Stimulated activated CD4-positive, alpha-beta T cell treated with anti-CD3 and anti-CD28 coated beads, Interleukin-4, amount 100 ng/mL, for 24 hours (primary cell): ENCODE measurements at regions not wholly inside any gene's neighbourhood (a gene's known extent, or its start where the extent isn't known, plus 50 kb on each side); places are given as distances from the start of the nearest gene placed in this dataset.

Source experiments
- DNase-seq: peaks from one replicate; pipeline ENCODE4 v3.0.0-alpha.2; 2020

- DNase-seq, result no peak
Measured at GRCh38 chr7:98463837-98464557, 63.1 kb upstream of the BAIAP2L1 start.

GRCh38 chr7:98462911-98463633 lies 62.2 kb upstream of the BAIAP2L1 start:
- DNase-seq, result no peak

- no peak for DNase-seq
Measured at GRCh38 chr7:98460902-98461301, 60.0 kb upstream of the BAIAP2L1 start.

GRCh38 chr7:98459529-98459928 lies 58.6 kb upstream of the BAIAP2L1 start:
- no peak for DNase-seq

GRCh38 chr7:98458090-98458875 lies 57.4 kb upstream of the BAIAP2L1 start:
- no peak for DNase-seq

GRCh38 chr7:98456866-98457265 lies 56.0 kb upstream of the BAIAP2L1 start:
- DNase-seq, result no peak

GRCh38 chr7:98452791-98453190 lies 51.9 kb upstream of the BAIAP2L1 start:
- no peak for DNase-seq
